Fibroblast of the aortic adventitia (primary cell): ENCODE measurements at regions not wholly inside any gene's neighbourhood (a gene's known extent, or its start where the extent isn't known, plus 50 kb on each side); places are given as distances from the start of the nearest gene placed in this dataset.
"Not testable (repeated sequence)": the region's sequence is repeated elsewhere in the genome, so short reads cannot be mapped to it uniquely, and the experiment has no call there.

ENCODE experiments used
- DNase-seq: peaks from one replicate; pipeline ENCODE4 v3.0.0-alpha.2; 2010; ENCODE audit warnings: low read depth
- H3K4me3 ChIP-seq: 2 replicates; pipeline ENCODE4 v1.5.1; 2011; ENCODE audit warnings: low read depth, mild to moderate bottlenecking, control low read depth, low read length, moderate library complexity
- CTCF ChIP-seq: IDR thresholded peaks from 2 replicates; pipeline ENCODE4 v1.5.1; 2011; ENCODE audit warnings: mild to moderate bottlenecking, low read length, control low read depth, inconsistent platforms; ENCODE audit not compliant: insufficient read depth

- TF ChIP-seq CTCF, result no peak
- no peak overlapping the region for H3K4me3 ChIP-seq
- DNase-seq, result no peak
These were observed 376.4 kb downstream of the TCERG1L start for GRCh38 chr10:130935128-130935439.

GRCh38 chr10:130935897-130936550 lies 375.5 kb downstream of the TCERG1L start:
- H3K4me3 ChIP-seq, result no peak overlapping the region
- DNase-seq, result no peak
- TF ChIP-seq CTCF, result no peak

- no peak for DNase-seq
- no peak for TF ChIP-seq CTCF
- no peak overlapping the region for H3K4me3 ChIP-seq
These were observed 374.7 kb downstream of the TCERG1L start for GRCh38 chr10:130936851-130937250.

GRCh38 chr10:130938051-130938450 lies 373.5 kb downstream of the TCERG1L start:
- DNase-seq, result no peak
- TF ChIP-seq CTCF, result no peak
- H3K4me3 ChIP-seq, result no peak overlapping the region

GRCh38 chr10:130938891-130939290 lies 372.6 kb downstream of the TCERG1L start:
- not testable (repeated sequence) for H3K4me3 ChIP-seq, DNase-seq

GRCh38 chr10:130941886-130942285 lies 369.6 kb downstream of the TCERG1L start:
- H3K4me3 ChIP-seq, result no peak overlapping the region
- no peak for DNase-seq
- TF ChIP-seq CTCF, result no peak

GRCh38 chr10:130952086-130952485 lies 359.4 kb downstream of the TCERG1L start:
- no peak for TF ChIP-seq CTCF
- no peak for DNase-seq
- H3K4me3 ChIP-seq, result no peak overlapping the region
